ENCODE measurements at regions not wholly inside any gene's neighbourhood (a gene's known extent, or its start where the extent isn't known, plus 50 kb on each side); places are given as distances from the start of the nearest gene placed in this dataset.

DNA sequence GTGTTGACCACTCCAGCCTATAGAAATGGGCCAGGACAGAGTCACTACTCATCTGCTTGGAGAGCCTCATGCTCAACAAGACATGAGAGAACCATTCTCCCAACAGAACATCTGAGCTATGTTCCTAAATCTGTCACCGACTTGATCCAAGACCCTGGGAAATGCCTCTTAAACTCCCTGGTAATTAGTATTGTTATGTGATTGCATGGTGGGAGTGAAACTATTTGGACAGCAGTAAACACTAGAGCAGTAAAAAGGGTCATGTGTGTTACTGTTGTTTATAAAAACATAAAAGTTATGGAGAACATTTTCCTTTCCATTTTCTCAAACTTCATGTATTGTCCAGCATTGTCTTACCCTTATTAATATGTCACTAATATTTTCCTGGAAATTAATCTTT lies 369.8 kb upstream of the FAT3 start:
- DNase-seq: no peak

DNA sequence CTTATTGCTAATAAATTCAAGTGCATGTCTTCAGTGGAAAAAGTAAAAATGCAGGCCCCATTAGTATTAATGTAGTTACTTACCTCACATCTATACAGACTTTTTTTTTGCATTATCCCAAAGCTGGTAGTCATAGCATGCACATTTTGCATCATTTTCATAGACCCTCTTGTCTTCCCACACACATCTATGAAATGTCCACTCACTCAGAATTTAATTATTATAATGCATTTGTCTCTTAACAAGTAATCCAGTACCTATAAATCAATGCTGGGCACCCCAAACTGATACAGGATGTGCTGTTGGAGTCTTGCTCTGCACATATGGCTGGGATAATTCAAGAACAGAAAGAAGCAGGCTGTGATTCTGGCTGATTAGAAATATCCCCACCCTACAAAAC lies 370.4 kb upstream of the FAT3 start:
- no peak for DNase-seq

DNA sequence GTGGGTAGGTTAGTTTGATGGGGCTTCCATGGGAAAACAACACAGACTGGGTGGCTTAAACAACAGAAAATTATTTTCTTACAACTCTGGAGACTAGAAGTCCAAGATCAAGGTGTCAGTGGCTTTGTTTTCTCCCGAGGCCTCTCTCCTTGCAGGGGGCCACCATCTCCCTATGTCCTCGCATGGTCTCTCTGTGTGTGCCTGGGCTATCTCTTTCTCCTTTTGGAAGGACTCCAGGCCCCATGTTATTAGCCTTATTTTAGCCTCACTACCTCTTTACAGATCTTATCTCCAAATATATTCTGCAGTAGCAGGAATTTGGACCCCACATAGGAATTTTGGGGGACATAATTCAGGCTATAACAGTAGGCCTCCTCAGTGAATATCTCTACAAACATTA lies 372.7 kb upstream of the FAT3 start:
- DNase-seq: no peak

DNA sequence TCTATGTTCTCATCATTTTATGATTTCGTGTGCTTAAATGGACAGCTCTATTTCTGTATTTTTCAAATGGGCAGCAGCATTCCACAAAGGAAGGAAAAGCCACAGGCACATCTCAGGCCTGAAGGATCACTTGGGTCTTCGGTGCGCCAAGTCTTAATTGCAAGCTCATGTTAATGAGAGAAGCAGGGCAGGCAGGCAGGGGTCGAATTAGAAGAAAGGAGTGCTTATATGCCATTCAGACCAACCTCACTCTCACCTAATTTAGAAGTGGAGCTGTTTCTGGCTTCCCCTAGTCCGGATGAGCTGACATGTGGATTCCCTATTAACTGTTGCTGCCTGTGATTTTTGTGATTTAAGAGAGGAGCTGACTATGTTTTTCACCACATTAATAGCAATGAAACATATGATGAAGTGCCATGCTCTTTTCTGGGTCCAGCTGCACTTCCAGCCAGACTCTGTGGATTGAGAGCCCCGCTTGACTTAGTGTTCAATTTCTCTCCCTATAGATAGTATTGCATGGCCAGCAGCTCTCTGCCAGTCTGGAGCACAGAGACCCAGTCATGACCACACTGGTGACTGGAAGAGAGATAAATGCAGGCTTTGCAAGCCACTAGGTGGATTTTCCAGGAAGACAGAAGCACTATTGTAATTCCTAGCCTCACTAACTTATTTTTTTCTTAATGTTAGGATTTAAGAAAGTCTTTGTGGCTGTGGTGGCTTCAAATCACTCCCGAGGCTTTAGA lies 373.9 kb upstream of the FAT3 start:
- no peak for DNase-seq

DNA sequence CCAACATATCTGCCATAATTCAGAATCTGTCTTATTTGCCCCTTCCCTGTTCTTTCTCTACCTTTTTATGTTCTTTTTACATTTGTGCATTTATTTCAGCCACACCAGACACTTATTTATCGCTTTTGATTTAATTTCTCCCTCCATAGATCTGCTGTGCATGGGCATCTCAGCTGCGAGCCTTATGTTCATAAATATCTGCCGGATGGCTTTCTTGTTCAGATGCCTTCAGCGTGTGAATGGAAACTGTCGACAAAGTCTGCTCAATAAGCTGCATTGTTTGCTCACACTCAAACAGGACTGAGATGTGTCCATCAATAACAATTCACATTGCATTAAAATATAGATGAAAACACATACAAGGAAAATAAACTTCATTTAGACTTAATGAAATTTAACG lies 374.6 kb upstream of the FAT3 start:
- no peak for DNase-seq

DNA sequence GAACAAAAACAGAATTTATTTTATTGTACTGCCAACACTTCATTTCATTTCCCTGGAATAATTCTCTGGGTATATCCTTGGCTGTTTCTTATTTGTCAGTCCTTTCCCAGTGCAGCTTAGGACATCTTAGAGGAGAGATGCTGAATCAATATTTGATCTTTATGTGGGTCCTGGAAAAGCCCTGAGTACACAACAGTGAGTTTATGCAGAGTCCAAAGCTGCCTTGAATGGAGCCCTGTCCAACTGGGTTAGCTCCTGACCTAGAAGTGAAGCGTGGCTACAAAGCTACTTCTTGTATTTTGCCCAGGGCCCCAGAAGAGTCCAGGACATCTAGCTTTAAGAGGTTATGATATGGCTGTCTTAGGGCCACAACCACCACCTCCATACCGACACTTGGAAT lies 378.0 kb upstream of the FAT3 start:
- no peak for DNase-seq

DNA sequence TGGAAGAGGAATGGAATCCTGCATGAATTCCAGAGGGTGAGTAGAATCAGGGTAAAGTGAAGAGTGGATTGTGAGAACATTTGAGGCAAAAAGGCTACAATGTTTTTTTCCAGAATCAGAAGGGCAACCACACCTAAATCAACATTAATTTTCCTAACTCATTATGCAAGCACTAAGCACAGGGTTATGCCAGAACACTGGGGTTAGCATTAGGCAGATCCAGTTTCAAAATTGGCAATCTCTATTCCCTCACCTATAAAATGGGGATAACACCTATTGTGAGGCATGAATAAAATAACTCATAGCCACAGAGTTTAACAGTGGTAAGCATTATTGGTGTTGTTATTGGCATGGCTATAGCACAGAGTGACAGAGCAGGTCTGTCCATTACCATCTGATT lies 378.6 kb upstream of the FAT3 start:
- DNase-seq: no peak

DNA sequence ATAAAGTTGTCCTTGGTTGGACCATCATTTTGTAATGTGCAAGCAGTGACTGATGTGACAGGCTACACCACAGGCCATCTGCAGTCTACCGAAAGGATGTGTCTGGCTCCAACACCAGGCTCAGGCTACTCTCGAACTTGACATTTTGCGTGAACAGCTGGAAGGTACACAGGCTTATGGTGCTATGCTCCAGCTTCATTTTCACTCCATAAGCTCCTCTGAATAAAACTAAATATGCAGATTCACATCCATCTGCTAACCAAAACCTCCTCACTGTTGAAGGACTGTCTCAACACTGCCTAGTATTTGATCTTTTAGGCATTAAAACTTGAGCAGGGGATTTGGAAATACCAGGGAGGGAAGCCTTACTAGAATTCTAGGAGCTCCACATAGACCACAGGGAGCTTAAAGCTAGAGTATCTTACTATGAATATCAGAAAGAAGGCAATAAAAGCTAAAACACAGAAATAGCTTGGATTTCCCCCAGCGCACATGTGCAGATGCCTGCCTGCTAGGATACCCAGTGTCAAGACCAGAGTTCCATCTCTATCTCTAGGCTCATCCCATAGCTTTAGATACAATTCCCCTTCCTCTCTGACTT lies 383.9 kb upstream of the FAT3 start:
- no peak for DNase-seq

DNA sequence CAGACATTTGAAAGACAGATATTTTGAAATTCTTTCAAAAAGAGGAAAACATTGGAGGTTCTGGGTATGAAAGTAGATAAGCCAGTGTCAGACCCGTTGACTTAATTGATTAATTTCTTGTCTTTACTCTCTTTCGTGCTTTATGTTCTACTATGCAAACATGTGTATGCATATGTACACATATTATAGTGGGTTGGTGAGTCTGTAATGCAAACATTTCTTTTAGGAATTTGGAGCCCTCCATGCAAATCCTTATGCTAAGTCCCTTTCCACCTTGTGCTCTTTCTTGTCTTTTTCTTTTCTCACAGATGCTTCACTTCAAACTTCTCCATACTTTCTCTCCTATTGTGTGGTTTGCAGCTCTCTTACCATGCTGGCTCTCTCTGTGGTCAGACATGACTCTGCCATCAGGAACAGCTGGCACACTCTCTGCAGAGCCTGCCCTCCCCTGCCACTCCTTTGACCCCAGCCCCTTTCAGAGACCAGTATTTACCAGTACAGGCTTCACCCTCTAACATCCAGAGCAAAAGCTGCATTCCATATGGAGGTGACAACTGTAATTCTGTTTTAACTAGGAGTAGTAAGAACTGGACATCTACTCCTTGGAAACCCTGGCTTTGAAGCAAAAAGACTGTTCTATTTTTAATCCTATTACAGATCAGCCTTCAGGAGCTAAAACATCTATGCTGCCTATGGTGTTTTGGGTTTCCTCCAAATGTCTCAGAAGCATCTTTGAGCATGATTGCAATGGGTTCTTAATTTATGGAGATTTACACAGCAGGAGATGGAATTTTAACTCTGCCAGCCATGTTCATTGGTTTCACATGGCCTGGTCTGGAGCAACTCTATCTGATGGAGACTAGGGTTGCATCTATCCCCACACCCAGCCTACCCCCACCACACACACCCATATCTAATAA lies 386.9 kb upstream of the FAT3 start:
- DNase-seq: no peak

DNA sequence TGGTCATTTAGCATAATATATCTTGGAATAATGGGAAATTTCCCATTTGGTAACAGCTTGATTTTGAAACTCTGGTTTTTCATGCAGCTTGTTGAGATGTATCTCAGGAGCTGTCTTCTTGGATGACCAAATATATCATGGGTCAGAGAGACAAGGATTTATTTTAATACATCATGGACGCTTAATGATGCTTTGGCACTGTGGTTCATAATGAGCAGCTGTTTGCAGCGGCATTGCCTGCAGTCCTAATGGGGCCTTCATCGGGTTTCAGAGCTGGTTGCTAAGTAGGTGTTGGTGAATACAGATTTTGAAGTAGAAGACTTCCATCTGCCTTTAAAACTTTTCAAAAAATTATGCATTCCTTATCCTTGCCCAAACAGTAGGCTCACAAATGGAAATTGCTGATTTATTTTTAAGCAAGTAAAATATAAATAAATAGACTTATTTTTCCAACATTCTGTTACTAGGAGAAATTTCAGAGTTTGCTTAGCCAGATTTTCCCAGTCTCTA lies 389.5 kb upstream of the FAT3 start:
- DNase-seq: no peak

DNA sequence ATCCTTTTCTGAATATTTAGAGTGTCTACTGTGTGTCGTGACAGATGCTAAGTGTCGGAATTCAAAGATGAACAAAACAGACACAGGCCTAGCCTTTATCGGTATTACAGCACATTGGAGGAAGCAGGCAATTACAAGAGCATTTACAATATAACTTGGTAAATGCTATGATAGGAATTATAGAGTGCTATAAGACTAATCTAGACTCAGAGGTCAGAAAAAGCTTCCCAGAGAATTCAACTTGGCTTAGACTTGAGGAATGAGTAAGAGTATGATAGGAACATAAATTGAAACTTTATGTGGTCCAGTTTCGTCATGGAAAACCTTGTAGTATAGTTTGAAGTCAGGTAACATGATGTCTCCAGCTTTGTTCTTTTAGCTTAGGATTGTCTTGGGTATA lies 395.7 kb upstream of the FAT3 start:
- no peak for DNase-seq

DNA sequence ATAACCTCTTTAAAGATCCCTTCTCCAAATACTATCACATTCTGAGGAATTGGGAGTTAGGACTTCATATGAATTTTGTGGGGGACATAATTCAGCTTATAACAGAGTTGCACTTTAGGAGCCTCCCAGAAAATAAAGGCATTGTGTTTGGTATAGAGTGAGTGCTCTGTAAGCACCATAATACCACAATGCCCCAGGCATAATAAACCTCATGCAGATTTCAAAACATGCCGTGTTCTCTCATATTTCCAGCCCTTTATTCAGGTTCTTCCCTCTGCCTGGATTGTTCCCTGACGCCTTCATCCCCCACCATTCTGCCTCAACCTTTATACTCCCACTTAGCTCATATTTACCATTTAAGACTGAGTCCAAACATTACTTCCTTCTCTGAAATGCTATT lies 398.8 kb upstream of the FAT3 start:
- no peak for DNase-seq

DNA sequence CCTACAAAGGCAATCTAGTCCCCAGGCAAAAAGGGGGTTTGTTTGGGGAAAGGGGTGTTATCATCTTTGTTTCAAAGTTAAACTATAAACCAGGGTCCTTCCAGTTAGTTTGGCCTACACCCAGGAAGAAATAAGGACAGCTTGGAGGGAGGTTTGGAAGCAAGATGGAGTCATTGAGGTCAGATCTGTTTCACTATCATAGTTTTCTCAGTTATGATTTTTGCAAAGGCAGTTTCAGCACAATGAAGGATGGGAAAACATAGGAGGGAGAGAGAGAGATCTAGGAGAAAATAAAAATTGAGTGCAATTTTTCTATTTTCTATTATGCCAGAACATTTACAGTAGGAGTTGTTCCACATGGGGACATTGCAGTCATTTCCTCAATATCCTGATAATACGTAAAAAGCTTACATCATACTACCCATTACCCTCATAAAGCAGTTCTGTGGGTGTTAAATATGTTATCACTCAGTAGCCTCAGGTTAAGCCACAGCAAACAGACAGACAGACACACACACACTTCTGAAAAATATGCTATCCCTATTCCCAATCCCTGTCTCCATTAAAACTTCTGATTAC lies 401.3 kb upstream of the FAT3 start:
- DNase-seq: no peak

DNA sequence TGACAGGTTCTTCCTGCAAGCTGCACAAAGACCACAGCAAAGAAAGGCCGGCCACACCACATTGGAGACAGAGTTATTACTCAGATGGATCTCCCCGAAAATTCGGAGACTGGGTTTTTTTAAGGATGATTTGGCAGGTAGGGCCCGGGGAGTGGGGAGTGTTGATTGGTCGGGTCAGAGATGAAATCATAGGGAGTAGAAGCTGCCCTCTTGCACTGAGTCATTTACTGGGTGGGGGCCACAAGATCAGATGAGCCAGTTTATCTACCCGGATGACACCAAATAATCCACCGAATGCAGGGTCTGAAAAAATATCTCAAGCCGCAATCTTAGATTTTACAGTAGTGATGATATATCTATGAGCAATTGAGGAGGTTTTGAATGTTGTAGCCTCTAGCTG lies 401.8 kb upstream of the FAT3 start:
- no peak for DNase-seq

DNA sequence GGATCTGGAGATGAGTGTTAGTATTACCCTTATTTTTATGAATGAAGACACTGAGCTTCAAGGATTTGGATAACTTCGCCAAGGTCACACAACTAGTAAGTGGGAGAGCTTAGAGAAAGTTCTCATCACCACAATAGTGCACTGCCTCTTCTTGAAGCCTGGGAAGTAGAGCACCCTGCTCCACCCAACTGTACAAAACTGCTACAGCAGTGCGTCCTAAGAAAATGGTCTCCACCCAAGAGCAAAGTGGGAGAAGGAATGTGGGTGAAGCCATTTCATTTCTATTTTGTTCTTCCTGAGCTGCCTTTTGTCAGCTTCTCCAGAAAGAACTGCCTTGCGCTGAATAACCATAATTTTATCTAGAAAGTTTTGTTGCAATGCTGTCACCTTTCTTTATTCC lies 403.9 kb upstream of the FAT3 start:
- DNase-seq: no peak

DNA sequence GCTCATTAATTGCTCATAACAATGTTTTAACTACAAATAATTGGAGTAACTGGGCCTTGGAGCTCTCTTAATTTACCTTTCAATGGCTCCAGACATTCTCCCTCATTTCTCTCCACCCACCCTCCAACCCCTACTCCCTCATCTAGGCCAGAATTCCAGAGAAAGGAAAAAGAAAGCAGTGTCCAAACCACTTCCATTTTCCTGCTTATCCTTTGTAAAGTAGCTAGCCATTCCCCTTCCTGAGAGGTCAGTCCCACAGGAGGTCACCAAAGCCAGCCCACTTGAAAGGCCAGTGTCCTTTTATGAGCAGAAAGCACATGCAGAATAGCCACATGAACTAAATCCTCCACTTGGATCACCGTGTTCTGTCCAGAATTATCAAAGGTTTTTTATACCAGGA lies 404.8 kb upstream of the FAT3 start:
- no peak for DNase-seq

DNA sequence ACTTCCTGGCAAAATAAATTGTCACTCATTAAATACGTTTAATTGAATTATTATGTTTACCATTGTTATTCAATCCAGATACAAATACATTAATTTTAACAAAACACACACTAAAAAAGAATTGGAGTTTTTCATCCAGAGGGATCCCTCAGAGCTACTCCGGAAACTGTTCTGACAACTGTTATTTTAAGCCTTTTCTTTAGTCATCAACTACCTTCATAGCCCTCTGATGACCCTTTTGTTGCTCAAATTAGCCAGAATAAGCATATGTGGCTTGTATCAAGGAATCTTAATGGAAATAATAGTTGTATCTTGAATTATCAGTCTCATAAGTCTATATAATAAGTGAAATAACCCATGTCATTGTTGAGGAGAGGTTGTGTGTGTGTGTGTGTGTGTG lies 405.4 kb upstream of the FAT3 start:
- no peak for DNase-seq

DNA sequence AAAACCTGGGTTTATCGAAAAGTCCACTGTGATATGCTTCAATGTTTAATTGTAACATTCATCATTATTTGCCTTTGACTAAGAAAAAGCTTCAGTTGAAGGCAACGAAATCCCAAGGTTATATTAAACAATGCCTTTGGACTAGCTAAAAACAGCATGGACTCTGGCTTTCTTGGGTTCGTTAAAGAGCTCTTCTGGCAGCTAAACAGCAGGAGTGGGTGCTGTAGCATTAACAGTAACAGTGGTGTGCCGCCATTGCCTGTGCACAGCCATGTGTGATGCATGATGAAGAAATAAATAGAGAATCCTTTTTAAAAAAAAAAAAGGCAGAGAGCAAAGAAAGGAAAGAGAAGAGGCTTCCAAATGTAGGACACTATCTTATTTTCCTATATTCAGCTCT lies 406.6 kb upstream of the FAT3 start:
- DNase-seq: no peak

DNA sequence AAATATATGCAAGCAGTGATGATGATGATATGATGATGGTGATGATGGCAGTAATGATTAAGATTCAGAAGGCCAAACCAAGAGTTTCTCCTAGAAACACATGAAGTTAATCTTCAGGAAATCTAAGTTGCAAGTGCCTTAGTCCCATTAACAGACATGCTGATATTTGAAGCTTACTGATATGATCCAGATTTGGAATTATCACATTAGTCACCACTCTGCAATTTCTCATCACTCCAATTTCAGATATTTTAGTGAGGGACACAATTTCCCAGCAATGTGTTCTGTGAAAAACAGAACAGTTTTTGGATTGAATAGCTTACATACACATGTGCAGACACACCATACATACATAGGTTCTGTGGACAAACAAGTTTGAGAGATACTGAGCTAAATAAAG lies 411.4 kb upstream of the FAT3 start:
- no peak for DNase-seq

DNA sequence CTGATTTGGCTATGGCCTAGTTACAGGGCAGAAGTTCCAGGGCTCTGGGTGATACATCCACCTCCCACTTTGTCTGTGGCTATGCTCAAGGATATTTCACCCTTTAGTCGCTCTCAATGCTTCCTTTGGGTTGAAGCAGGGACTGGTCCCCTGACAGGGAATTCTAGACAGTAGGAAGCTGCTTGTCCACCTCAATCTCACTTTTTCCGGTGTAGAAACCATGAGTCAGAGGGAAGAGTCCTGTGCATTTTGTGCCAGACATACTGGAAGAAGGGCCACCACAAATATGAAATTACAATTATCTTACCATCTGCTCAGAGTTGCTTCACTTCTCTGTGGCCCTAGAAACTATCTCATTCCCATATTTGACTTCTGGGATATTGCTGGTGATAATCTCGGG lies 413.7 kb upstream of the FAT3 start:
- no peak for DNase-seq

DNA sequence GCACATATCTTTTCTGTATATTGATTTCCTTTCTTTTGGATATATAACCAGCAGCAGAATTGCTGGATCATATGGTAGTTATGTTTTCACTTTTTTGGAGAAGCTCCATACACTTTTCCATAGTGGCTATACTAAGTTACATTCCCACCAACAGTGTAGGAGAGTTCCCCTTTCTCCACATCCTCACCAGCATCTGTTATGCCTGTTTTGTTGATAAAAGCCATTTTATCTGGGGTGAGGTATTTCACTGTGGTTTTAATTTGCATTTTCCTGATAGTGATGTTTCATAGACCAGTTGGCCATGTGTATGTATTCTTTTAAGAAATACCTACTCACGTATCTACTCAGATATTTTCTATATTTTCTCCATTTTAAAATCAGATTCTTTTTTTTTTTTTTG lies 419.3 kb upstream of the FAT3 start:
- no peak for DNase-seq

DNA sequence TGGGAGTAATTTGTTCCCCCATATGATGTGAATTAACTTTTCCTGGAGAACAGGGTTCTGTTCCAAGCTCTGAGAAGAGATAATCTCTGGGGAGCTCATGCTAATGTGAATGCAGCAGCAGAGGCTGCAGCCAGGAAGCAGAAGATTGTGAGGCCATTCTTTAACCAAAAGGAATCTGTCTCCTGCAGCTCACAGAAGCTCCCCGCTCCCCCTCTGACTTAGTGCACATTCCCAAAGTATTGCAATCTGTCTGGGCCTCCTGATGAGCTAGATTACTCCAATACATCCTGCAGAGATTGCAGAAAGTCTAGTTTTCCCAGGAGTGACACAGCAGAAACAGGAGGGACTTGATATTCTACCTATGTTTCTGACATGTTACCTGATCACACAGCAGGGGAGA lies 420.6 kb upstream of the FAT3 start:
- no peak for DNase-seq

DNA sequence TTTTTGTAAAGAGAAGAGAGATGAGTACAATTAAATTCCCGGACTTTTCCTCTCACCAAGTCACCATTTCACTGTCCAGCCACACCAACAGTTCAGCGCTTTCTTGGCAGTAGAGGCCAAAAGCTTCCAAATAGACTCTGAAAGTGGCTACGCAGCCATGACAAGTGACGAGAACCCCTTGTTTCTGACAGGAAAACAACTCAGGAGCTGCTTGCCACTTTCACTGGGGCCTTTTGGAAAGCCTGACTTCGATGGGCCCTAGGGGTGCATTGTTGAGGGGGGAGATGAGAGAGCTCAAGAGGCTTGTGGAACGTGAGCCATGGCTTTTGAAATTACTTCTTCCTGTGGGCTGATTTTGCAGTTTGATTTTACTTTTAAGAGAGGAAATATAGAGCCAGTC lies 422.1 kb upstream of the FAT3 start:
- DNase-seq: no peak
